HG02678 (cell line): ENCODE measurements at regions not wholly inside any gene's neighbourhood (a gene's known extent, or its start where the extent isn't known, plus 50 kb on each side); places are given as distances from the start of the nearest gene placed in this dataset.

Experiments used
- ATAC-seq: cut with Tn5 transposase; IDR thresholded peaks from one replicate; pipeline ENCODE4 v1.9.1; 2021; ENCODE audit warnings: mild to moderate bottlenecking, moderate library complexity; ENCODE audit not compliant: unreplicated experiment

- ATAC-seq: no peak
These were observed 64.9 kb upstream of the SLC38A2 start for GRCh38 chr12:46437469-46437868.

- no peak for ATAC-seq
These were observed 64.2 kb upstream of the SLC38A2 start for GRCh38 chr12:46436747-46437146.

- no peak for ATAC-seq
These were observed 63.1 kb upstream of the SLC38A2 start for GRCh38 chr12:46435625-46436024.

GRCh38 chr12:46435029-46435428, 62.5 kb upstream of the SLC38A2 start:
- ATAC-seq: no peak

GRCh38 chr12:46433829-46434228, 61.3 kb upstream of the SLC38A2 start:
- no peak for ATAC-seq

- ATAC-seq: no peak
These were observed 59.8 kb upstream of the SLC38A2 start for GRCh38 chr12:46432325-46432724.

- ATAC-seq: no peak
These were observed 57.9 kb upstream of the SLC38A2 start for GRCh38 chr12:46430340-46430948.
